ENCODE measurements at regions not wholly inside any gene's neighbourhood (a gene's known extent, or its start where the extent isn't known, plus 50 kb on each side); places are given as distances from the start of the nearest gene placed in this dataset.

DNA sequence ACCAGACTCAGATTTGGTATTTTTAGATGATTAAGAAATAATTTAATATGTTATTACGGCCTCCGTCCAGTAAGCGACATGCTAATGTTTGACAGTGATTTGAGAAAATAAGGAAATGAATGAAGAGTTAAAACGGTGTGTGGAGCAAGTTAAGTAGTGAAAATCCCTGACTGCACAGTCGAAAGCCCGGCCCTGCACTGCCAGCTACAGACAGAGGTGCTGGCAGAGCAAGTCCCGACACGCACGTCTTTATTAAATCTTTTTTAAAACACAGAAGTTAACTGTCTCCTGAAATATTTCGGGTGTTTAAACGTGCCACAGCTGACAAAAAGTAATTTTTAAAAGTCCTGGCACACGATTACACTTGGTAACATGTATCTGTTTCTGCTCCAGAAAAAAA, 293.4 kb upstream of the RNF32 start:
- H3K36me3 ChIP-seq (ENCODE audit: control insufficient read depth in 2 of 3, insufficient read depth in 3 of 3, low read length in 3 of 3), result peaks cover 0 to 2% (median 0%) of the 10 kb centered on the region in 3 donors
- H3K27ac ChIP-seq (ENCODE audit: low read depth in 2 of 2, low read length in 2 of 2), result no peak overlapping the region
- no peak overlapping the region for H3K4me3 ChIP-seq (ENCODE audit: low read length in 3 of 3)
- no peaks in the 10 kb centered on the region for H3K27me3 ChIP-seq (ENCODE audit: control insufficient read depth, insufficient read depth, low read length)
- FAIRE-seq (no peak), DNase-seq (no peak)
- no peak for TF ChIP-seq CTCF (IDR thresholded peaks at IDR 0.05; ENCODE audit: borderline replicate concordance, extremely low read depth, insufficient read depth)
- H3K9ac ChIP-seq (ENCODE audit: low read length in 3 of 3), result no peak overlapping the region
- no peaks in the 10 kb centered on the region for H3K4me1 ChIP-seq (ENCODE audit: control insufficient read depth in 2 of 3, insufficient read depth in 2 of 3, low read depth in 1 of 3, low read length in 3 of 3)
- intact Hi-C loops (cut with DNase I), result no loop called here
- H3K9me3 ChIP-seq (ENCODE audit: control insufficient read depth in 2 of 3, insufficient read depth in 1 of 3, low read length in 3 of 3), result peaks cover 0 to 2% (median 0%) of the 10 kb centered on the region in 3 donors

DNA sequence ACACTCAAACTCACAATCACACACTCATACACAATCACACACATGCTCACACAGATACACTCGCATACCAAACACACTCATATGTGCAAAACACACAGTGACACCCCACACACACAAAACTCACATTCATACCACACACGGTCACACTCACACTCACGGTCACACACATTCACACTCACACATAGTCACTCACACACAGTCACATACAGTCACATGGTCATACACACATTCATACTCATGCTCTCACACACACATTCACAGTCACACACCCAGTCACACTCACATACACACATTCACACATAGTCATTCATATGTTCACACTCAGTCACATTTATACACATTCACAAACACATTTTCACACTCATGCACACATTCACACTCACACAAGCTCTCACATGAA, 296.0 kb upstream of the RNF32 start:
- peaks cover 0 to 2% (median 0%) of the 10 kb centered on the region in 3 donors for H3K36me3 ChIP-seq (ENCODE audit: control insufficient read depth in 2 of 3, insufficient read depth in 3 of 3, low read length in 3 of 3)
- H3K4me1 ChIP-seq (ENCODE audit: control insufficient read depth in 2 of 3, insufficient read depth in 2 of 3, low read depth in 1 of 3, low read length in 3 of 3), result no peaks in the 10 kb centered on the region
- peaks cover 0 to 2% (median 0%) of the 10 kb centered on the region in 3 donors for H3K9me3 ChIP-seq (ENCODE audit: control insufficient read depth in 2 of 3, insufficient read depth in 1 of 3, low read length in 3 of 3)
- no peaks in the 10 kb centered on the region for H3K27me3 ChIP-seq (ENCODE audit: control insufficient read depth, insufficient read depth, low read length)
- no peak for TF ChIP-seq CTCF (IDR thresholded peaks at IDR 0.05; ENCODE audit: borderline replicate concordance, extremely low read depth, insufficient read depth)
- no peak overlapping the region for H3K9ac ChIP-seq (ENCODE audit: low read length in 3 of 3)
- H3K4me3 ChIP-seq (ENCODE audit: low read length in 3 of 3), result no peak overlapping the region
- H3K27ac ChIP-seq (ENCODE audit: low read depth in 2 of 2, low read length in 2 of 2), result no peak overlapping the region
- no peak for FAIRE-seq
- no peak for DNase-seq
- intact Hi-C loops (cut with DNase I), result no loop called here

DNA sequence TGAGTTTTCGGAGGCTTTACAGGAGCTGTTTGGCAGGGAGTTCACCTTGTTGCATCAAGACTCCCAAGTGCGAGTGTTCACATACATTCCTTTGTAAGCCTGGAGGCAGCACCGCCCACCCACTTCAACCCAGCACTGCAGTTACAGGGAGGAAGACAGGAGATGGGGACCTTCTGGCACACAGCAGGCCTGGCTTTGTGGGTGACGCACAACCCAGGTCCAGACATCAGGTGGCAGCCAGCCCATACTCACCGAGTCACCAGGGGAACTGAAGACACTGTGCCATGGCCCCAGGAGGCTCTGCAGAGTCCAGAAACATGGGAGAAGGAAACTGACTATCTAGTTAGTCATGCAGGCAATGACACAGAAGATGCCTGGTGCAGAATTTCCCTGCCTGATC, 305.9 kb upstream of the RNF32 start:
- Histone ChIP-seq H3K27ac (ENCODE audit: low read depth in 2 of 2, low read length in 2 of 2) (no peak overlapping the region), H3K4me3 (ENCODE audit: low read length in 3 of 3) (no peak overlapping the region), H3K27me3 (ENCODE audit: control insufficient read depth, insufficient read depth, low read length) (no peaks in the 10 kb centered on the region), H3K36me3 (ENCODE audit: control insufficient read depth in 2 of 3, insufficient read depth in 3 of 3, low read length in 3 of 3) (peaks cover 0 to 2% (median 0%) of the 10 kb centered on the region in 3 donors), H3K9me3 (ENCODE audit: control insufficient read depth in 2 of 3, insufficient read depth in 1 of 3, low read length in 3 of 3) (no peaks in the 10 kb centered on the region), H3K9ac (ENCODE audit: low read length in 3 of 3) (no peak overlapping the region), H3K4me1 (ENCODE audit: control insufficient read depth in 2 of 3, insufficient read depth in 2 of 3, low read depth in 1 of 3, low read length in 3 of 3) (no peaks in the 10 kb centered on the region)
- DNase-seq, result no peak
- FAIRE-seq, result no peak
- no peak for TF ChIP-seq CTCF (IDR thresholded peaks at IDR 0.05; ENCODE audit: borderline replicate concordance, extremely low read depth, insufficient read depth)
- intact Hi-C loops (cut with DNase I), result no loop called here

DNA sequence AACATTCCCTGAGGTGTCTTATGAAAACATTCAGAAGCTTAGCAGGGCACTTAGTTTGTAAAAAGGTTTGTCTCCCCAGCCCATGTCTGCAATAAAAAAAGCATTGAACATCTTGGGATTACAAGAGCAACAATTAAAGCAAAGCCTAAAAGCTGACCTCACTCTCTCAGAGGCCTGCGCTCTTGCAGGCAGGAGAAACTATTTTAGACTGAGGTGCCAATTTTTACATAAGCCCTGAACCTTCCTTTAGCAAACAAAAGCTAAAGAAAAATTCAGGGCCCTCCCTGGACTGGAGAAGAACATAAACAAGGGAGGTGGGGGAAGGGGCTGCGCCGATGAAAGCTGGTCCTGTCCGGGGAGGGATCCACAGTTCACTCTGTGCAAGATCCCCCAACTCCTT, 312.7 kb upstream of the RNF32 start:
- Histone ChIP-seq H3K27me3 (ENCODE audit: control insufficient read depth, insufficient read depth, low read length) (no peaks in the 10 kb centered on the region), H3K4me3 (ENCODE audit: low read length in 3 of 3) (no peak overlapping the region), H3K4me1 (ENCODE audit: control insufficient read depth in 2 of 3, insufficient read depth in 2 of 3, low read depth in 1 of 3, low read length in 3 of 3) (no peaks in the 10 kb centered on the region), H3K36me3 (ENCODE audit: control insufficient read depth in 2 of 3, insufficient read depth in 3 of 3, low read length in 3 of 3) (peaks cover 0 to 2% (median 0%) of the 10 kb centered on the region in 3 donors), H3K27ac (ENCODE audit: low read depth in 2 of 2, low read length in 2 of 2) (no peak overlapping the region), H3K9ac (ENCODE audit: low read length in 3 of 3) (no peak overlapping the region), H3K9me3 (ENCODE audit: control insufficient read depth in 2 of 3, insufficient read depth in 1 of 3, low read length in 3 of 3) (no peaks in the 10 kb centered on the region)
- intact Hi-C loops (cut with DNase I), result no loop called here
- no peak for FAIRE-seq
- DNase-seq, result no peak
- TF ChIP-seq CTCF (IDR thresholded peaks at IDR 0.05; ENCODE audit: borderline replicate concordance, extremely low read depth, insufficient read depth), result no peak

Measured in kidney (tissue), 13 donors.